GM06990 (cell line): ENCODE measurements at regions not wholly inside any gene's neighbourhood (a gene's known extent, or its start where the extent isn't known, plus 50 kb on each side); places are given as distances from the start of the nearest gene placed in this dataset.
A peak's percentile ranks its signal among the peaks of the same experiment; 100 is the strongest.

ENCODE experiments used
- DNase-seq: peaks from one replicate; pipeline ENCODE4 v3.0.0-alpha.2; 2011; ENCODE audit not compliant: insufficient read length; ENCODE audit errors: extremely low read depth
- H3K27me3 ChIP-seq: replicated peaks from 2 replicates; pipeline ENCODE4 v1.6.0; 2011; ENCODE audit warnings: low read length; ENCODE audit not compliant: control insufficient read depth, insufficient read depth
- H3K36me3 ChIP-seq: 2 replicates; pipeline ENCODE4 v1.5.1; 2011; ENCODE audit warnings: low read length; ENCODE audit not compliant: control insufficient read depth, insufficient read depth
- H3K4me3 ChIP-seq: replicated peaks from 2 replicates; pipeline ENCODE4 v1.5.1; 2011; ENCODE audit warnings: low read depth, mild to moderate bottlenecking, control low read depth, low read length
- TF ChIP-seq, protein P1 (sequence below): IDR thresholded peaks from 2 replicates; pipeline ENCODE4 v1.5.1; 2011; ENCODE audit warnings: low read length, control low read depth, mild to moderate bottlenecking, inconsistent platforms; ENCODE audit not compliant: insufficient read depth, poor library complexity, severe bottlenecking

GRCh38 chr6:125512621-125513020, 210.9 kb upstream of the HDDC2 start:
- H3K4me3 ChIP-seq, result no peak overlapping the region
- H3K27me3 ChIP-seq, result no peaks in the 10 kb centered on the region; the same call in 1 of the 2 replicates
- DNase-seq, result no peak
- TF ChIP-seq, protein P1, sequence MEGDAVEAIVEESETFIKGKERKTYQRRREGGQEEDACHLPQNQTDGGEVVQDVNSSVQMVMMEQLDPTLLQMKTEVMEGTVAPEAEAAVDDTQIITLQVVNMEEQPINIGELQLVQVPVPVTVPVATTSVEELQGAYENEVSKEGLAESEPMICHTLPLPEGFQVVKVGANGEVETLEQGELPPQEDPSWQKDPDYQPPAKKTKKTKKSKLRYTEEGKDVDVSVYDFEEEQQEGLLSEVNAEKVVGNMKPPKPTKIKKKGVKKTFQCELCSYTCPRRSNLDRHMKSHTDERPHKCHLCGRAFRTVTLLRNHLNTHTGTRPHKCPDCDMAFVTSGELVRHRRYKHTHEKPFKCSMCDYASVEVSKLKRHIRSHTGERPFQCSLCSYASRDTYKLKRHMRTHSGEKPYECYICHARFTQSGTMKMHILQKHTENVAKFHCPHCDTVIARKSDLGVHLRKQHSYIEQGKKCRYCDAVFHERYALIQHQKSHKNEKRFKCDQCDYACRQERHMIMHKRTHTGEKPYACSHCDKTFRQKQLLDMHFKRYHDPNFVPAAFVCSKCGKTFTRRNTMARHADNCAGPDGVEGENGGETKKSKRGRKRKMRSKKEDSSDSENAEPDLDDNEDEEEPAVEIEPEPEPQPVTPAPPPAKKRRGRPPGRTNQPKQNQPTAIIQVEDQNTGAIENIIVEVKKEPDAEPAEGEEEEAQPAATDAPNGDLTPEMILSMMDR, result peak; percentile 67
- H3K36me3 ChIP-seq, result no peaks in the 10 kb centered on the region

- H3K36me3 ChIP-seq, result no peaks in the 10 kb centered on the region
- no peak for DNase-seq
- TF ChIP-seq, protein P1, result no peak
- no peak overlapping the region for H3K4me3 ChIP-seq
- H3K27me3 ChIP-seq, result no peaks in the 10 kb centered on the region; the same call in 1 of the 2 replicates
Observed at GRCh38 chr6:125513978-125514377, 212.2 kb upstream of the HDDC2 start.

DNA sequence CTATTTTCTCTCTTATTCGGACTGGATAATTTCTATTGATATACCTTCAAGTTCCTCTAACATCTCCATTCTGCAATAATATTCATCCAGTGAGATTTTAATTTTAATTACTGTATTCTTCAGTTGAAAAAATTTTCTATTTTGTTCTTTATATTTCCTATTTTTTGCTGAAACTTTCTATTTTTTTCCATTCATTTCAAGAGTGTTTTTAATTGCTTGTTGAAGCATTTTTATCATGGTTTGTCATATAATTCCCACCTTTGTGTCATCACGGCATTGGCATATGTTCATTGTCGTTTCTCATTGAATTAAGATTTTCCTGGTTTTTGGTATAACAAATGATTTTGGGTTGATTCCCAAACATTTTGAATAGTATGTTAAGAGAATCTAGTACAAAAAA, 214.9 kb upstream of the HDDC2 start:
- Histone ChIP-seq H3K4me3 (no peak overlapping the region), H3K27me3 (no peaks in the 10 kb centered on the region), H3K36me3 (no peaks in the 10 kb centered on the region)
- TF ChIP-seq, protein P1, result no peak
- no peak for DNase-seq

GRCh38 chr6:125519367-125519766, 217.6 kb upstream of the HDDC2 start:
- Histone ChIP-seq H3K27me3 (no peaks in the 10 kb centered on the region), H3K36me3 (no peaks in the 10 kb centered on the region), H3K4me3 (no peak overlapping the region)
- TF ChIP-seq, protein P1, result no peak
- DNase-seq, result no peak

GRCh38 chr6:125524356-125524755, 222.6 kb upstream of the HDDC2 start:
- TF ChIP-seq, protein P1, result no peak
- DNase-seq, result no peak
- Histone ChIP-seq H3K36me3 (no peaks in the 10 kb centered on the region), H3K27me3 (no peaks in the 10 kb centered on the region), H3K4me3 (no peak overlapping the region)
